Ovary (tissue), 7 donors: ENCODE measurements at regions not wholly inside any gene's neighbourhood (a gene's known extent, or its start where the extent isn't known, plus 50 kb on each side); places are given as distances from the start of the nearest gene placed in this dataset.

Source experiments
- DNase-seq, 5 donors: peaks; one replicate each; pipeline ENCODE4 v3.0.0-alpha.2; 2019 to 2020
- H3K27ac ChIP-seq, 2 donors: fragments of 200-600 bp; one replicate each; pipeline versions ENCODE4 v1.5.1 to v1.8.0; 2019 to 2022
- H3K27me3 ChIP-seq: fragments of 200-600 bp; one replicate; pipeline ENCODE4 v1.8.0; 2022
- H3K36me3 ChIP-seq: fragments of 200-600 bp; sonication (generic); one replicate; pipeline ENCODE4 v1.5.1; 2019
- H3K4me1 ChIP-seq: one replicate; pipeline ENCODE4 v1.8.1; 2013; ENCODE audit warnings: mild to moderate bottlenecking, moderate library complexity; ENCODE audit not compliant: insufficient read depth
- H3K4me3 ChIP-seq: fragments of 200-600 bp; sonication (generic); one replicate; pipeline ENCODE4 v1.5.1; 2017
- H3K9me3 ChIP-seq, 2 donors: fragments of 200-600 bp in 1 of 2; sonication (generic) in 1 of 2; one replicate each; pipeline versions ENCODE4 v1.5.1 to v1.8.1; 2013 to 2019; ENCODE audit warnings: mild to moderate bottlenecking in 1 of 2, moderate library complexity in 1 of 2
- CTCF ChIP-seq, 3 donors: fragments of 450-650 bp in 2 of 3; fragments of 200-600 bp in 1 of 3; IDR thresholded peaks; one replicate each; pipeline versions ENCODE4 v1.5.1 to v1.8.0; 2016 to 2022; ENCODE audit warnings: antibody characterized with exemption in 3 of 3, mild to moderate bottlenecking in 1 of 3
- EP300 ChIP-seq: sonication (generic); formaldehyde crosslinking; IDR thresholded peaks from one replicate; pipeline ENCODE4 v1.6.1; 2017; ENCODE audit warnings: antibody characterized with exemption
- POLR2A ChIP-seq: fragments of 450-650 bp; IDR thresholded peaks from one replicate; pipeline ENCODE4 v1.6.1; 2017; ENCODE audit warnings: antibody characterized with exemption, mild to moderate bottlenecking, moderate library complexity
- WGBS, 3 donors: extraction: QIAGEN DNeasy Blood & Tissue Kit in 1 of 3; methylation state at CpG; one replicate each; pipeline versions ENCODE4 v1.1.5 to v1.1.7; 2013 to 2017; 5-methylcytosine and 5-hydroxymethylcytosine counted together
- intact Hi-C, 4 donors: fragments of 100-400 bp; cut with DNase I; formaldehyde crosslinking; loops; one replicate each; pipeline versions ENCODE4 v1.11.0 to v1.15.1; 2022 to 2023
- donor health status: DM: no; HTN: no; CAD: no; lungs with moderate emphysema.
- donor health status: DM: no; HTN: no; CAD: no.
- donor health status: Bipolar disorder and iron deficiency.
- donor health status: DM: no; HTN: no; CAD: no.
- donor health status: DM: yes; HTN: yes; CAD: no.

- 89 to 95% (median 91%) methylated on average over 3 of the region's 3 CpGs for WGBS, 3 donors
- no peak overlapping the region for H3K4me3 ChIP-seq
These were observed 484.9 kb downstream of the SETD4 start for GRCh38 chr21:35575280-35575915.

GRCh38 chr21:35573472-35574374 lies 486.6 kb downstream of the SETD4 start:
- H3K27ac ChIP-seq = no peak overlapping the region
- WGBS, 3 donors = 32 to 47% (median 37%) methylated on average over 6 of the region's 6 CpGs
- no peak overlapping the region for H3K4me3 ChIP-seq
- DNase-seq = no peak
- no peaks in the 10 kb centered on the region for H3K36me3 ChIP-seq
- intact Hi-C loops = no loop called here
- no peaks in the 10 kb centered on the region for H3K9me3 ChIP-seq
- H3K4me1 ChIP-seq = peaks cover 1% of the 10 kb centered on the region
- TF ChIP-seq EP300 (no peak), POLR2A (no peak), CTCF (IDR thresholded peaks at IDR 0.05) (no peak)
- H3K27me3 ChIP-seq = no peaks in the 10 kb centered on the region

More at GRCh38 chr21:35575280-35575915, 484.9 kb downstream of the SETD4 start:
- Histone ChIP-seq H3K27ac (no peak overlapping the region), H3K36me3 (no peaks in the 10 kb centered on the region), H3K4me1 (peaks cover 1% of the 10 kb centered on the region), H3K27me3 (no peaks in the 10 kb centered on the region), H3K9me3 (no peaks in the 10 kb centered on the region)
- intact Hi-C loops = no loop called here
- DNase-seq = no peak
- TF ChIP-seq POLR2A (no peak), CTCF (IDR thresholded peaks at IDR 0.05) (no peak), EP300 (no peak)

- no peaks in the 10 kb centered on the region for H3K36me3 ChIP-seq
- H3K9me3 ChIP-seq = no peaks in the 10 kb centered on the region
- no peak for DNase-seq
- H3K4me3 ChIP-seq = no peak overlapping the region
- intact Hi-C loops = no loop called here
- no peak overlapping the region for H3K27ac ChIP-seq
- TF ChIP-seq EP300 (no peak), POLR2A (no peak), CTCF (IDR thresholded peaks at IDR 0.05) (no peak)
- no peaks in the 10 kb centered on the region for H3K27me3 ChIP-seq
- peaks cover 1% of the 10 kb centered on the region for H3K4me1 ChIP-seq
- 76 to 86% (median 79%) methylated on average over 7 of the region's 7 CpGs for WGBS, 3 donors
These were observed 488.4 kb downstream of the SETD4 start for GRCh38 chr21:35571910-35572309.

- no peak for DNase-seq
- H3K36me3 ChIP-seq = no peaks in the 10 kb centered on the region
- 74 to 99% (median 74%) methylated on average over 5 of the region's 5 CpGs for WGBS, 3 donors
- no peaks in the 10 kb centered on the region for H3K27me3 ChIP-seq
- no peak overlapping the region for H3K4me3 ChIP-seq
- peaks cover 1% of the 10 kb centered on the region for H3K4me1 ChIP-seq
- H3K27ac ChIP-seq = no peak overlapping the region
- TF ChIP-seq POLR2A = no peak
- TF ChIP-seq EP300 = no peak
- no peak for TF ChIP-seq CTCF (IDR thresholded peaks at IDR 0.05)
- intact Hi-C loops = no loop called here
- H3K9me3 ChIP-seq = no peaks in the 10 kb centered on the region
These were observed 491.7 kb downstream of the SETD4 start for GRCh38 chr21:35568643-35569042.
